OCI-LY3 (cell line): ENCODE measurements at regions not wholly inside any gene's neighbourhood (a gene's known extent, or its start where the extent isn't known, plus 50 kb on each side); places are given as distances from the start of the nearest gene placed in this dataset.

ENCODE experiments used
- H2AFZ ChIP-seq: fragments of 200-600, 300-600 bp; shearing (Covaris generic); 2 replicates; pipeline ENCODE4 v1.6.0; 2014; ENCODE audit warnings: antibody characterized with exemption, low read depth, low read length
- H3K27ac ChIP-seq: fragments of 200-600, 300-600 bp; sonication (generic); 2 replicates; pipeline ENCODE4 v1.5.1; 2014; ENCODE audit warnings: mild to moderate bottlenecking, low read length, moderate library complexity, mixed read lengths
- H3K27me3 ChIP-seq: fragments of 200-600, 300-600 bp; sonication (generic); 2 replicates; pipeline ENCODE4 v1.6.1; 2014; ENCODE audit warnings: low read depth, low read length, mixed read lengths
- H3K36me3 ChIP-seq: fragments of 200-600, 300-600 bp; sonication (generic); replicated peaks from 2 replicates; pipeline ENCODE3; 2014; ENCODE audit warnings: low read depth, low read length, mixed read lengths
- H3K4me1 ChIP-seq: fragments of 300-600, 200-600 bp; sonication (generic); 2 replicates; pipeline ENCODE4 v1.6.1; 2014; ENCODE audit warnings: low read length, mixed read lengths
- H3K4me2 ChIP-seq: fragments of 200-600, 300-600 bp; sonication (generic); 2 replicates; pipeline ENCODE4 v1.6.1; 2014; ENCODE audit warnings: low read length, mixed read lengths
- H3K4me3 ChIP-seq: fragments of 300-600, 200-600 bp; sonication (generic); 2 replicates; pipeline ENCODE4 v1.5.1; 2014; ENCODE audit warnings: antibody characterized with exemption, mild to moderate bottlenecking, low read length, moderate library complexity
- H3K79me2 ChIP-seq: fragments of 300-600, 200-600 bp; shearing (Covaris generic); 2 replicates; pipeline ENCODE4 v1.6.1; 2014; ENCODE audit warnings: mild to moderate bottlenecking, low read length, mixed read lengths
- H3K9ac ChIP-seq: fragments of 300-600, 200-600 bp; shearing (Covaris generic); 2 replicates; pipeline ENCODE4 v1.6.0; 2014; ENCODE audit warnings: mild to moderate bottlenecking, low read length, moderate library complexity
- H3K9me3 ChIP-seq: fragments of 200-600, 300-600 bp; shearing (Covaris generic); 2 replicates; pipeline ENCODE4 v1.6.1; 2014; ENCODE audit warnings: low read length, mixed read lengths; ENCODE audit not compliant: insufficient read depth
- H4K20me1 ChIP-seq: fragments of 200-600, 300-600 bp; sonication (generic); 2 replicates; pipeline ENCODE4 v1.6.1; 2016; ENCODE audit warnings: low read length, mixed read lengths; ENCODE audit not compliant: insufficient read depth
- CTCF ChIP-seq: fragments of 200-600, 300-600 bp; sonication (generic); IDR thresholded peaks from 2 replicates; pipeline ENCODE4 v1.5.1; 2014; ENCODE audit warnings: antibody characterized with exemption, low read length, low read depth
- EZH2phosphoT487 ChIP-seq: fragments of 200-600 bp; shearing (Covaris generic); IDR thresholded peaks from 2 replicates; pipeline ENCODE4 v1.6.1; 2018; ENCODE audit warnings: antibody characterized with exemption, mixed run types, low read depth

- Histone ChIP-seq H3K27me3 (peaks cover 29% of the 10 kb centered on the region), H4K20me1 (no peaks in the 10 kb centered on the region), H3K36me3 (no peaks in the 10 kb centered on the region), H2AFZ (no peak overlapping the region), H3K79me2 (no peaks in the 10 kb centered on the region), H3K4me3 (no peak overlapping the region), H3K4me2 (no peak overlapping the region), H3K4me1 (no peaks in the 10 kb centered on the region), H3K9ac (no peak overlapping the region), H3K27ac (no peak overlapping the region), H3K9me3 (no peaks in the 10 kb centered on the region)
- TF ChIP-seq EZH2phosphoT487 (no peak), CTCF (peak; percentile 39)
Observed at GRCh38 chr2:16487686-16488085, 177.9 kb downstream of the CYRIA start.

GRCh38 chr2:16485251-16485650 is 180.4 kb downstream of the CYRIA start:
- no peak overlapping the region for H3K9ac ChIP-seq
- H2AFZ ChIP-seq, result no peak overlapping the region
- H3K4me1 ChIP-seq, result no peaks in the 10 kb centered on the region
- peaks cover 22% of the 10 kb centered on the region for H3K27me3 ChIP-seq
- H3K4me2 ChIP-seq, result no peak overlapping the region
- H3K9me3 ChIP-seq, result no peaks in the 10 kb centered on the region
- no peaks in the 10 kb centered on the region for H3K79me2 ChIP-seq
- H3K36me3 ChIP-seq, result no peaks in the 10 kb centered on the region
- TF ChIP-seq EZH2phosphoT487, result no peak
- TF ChIP-seq CTCF, result no peak
- no peak overlapping the region for H3K4me3 ChIP-seq
- no peak overlapping the region for H3K27ac ChIP-seq
- H4K20me1 ChIP-seq, result no peaks in the 10 kb centered on the region

- Histone ChIP-seq H3K79me2 (no peaks in the 10 kb centered on the region), H3K9me3 (no peaks in the 10 kb centered on the region), H3K4me1 (no peaks in the 10 kb centered on the region), H4K20me1 (no peaks in the 10 kb centered on the region), H3K27me3 (peaks cover 43% of the 10 kb centered on the region), H2AFZ (no peak overlapping the region), H3K9ac (no peak overlapping the region), H3K4me2 (no peak overlapping the region), H3K27ac (no peak overlapping the region), H3K4me3 (no peak overlapping the region), H3K36me3 (no peaks in the 10 kb centered on the region)
- TF ChIP-seq EZH2phosphoT487 (no peak), CTCF (no peak)
Observed at GRCh38 chr2:16482460-16482859, 183.2 kb downstream of the CYRIA start.

GRCh38 chr2:16481351-16481750 is 184.3 kb downstream of the CYRIA start:
- Histone ChIP-seq H3K9me3 (no peaks in the 10 kb centered on the region), H3K27me3 (peaks cover 41% of the 10 kb centered on the region), H3K4me2 (no peak overlapping the region), H3K9ac (no peak overlapping the region), H3K27ac (no peak overlapping the region), H3K4me1 (no peaks in the 10 kb centered on the region), H3K4me3 (no peak overlapping the region), H3K79me2 (no peaks in the 10 kb centered on the region), H4K20me1 (no peaks in the 10 kb centered on the region), H3K36me3 (no peaks in the 10 kb centered on the region), H2AFZ (no peak overlapping the region)
- TF ChIP-seq CTCF, result no peak
- TF ChIP-seq EZH2phosphoT487, result no peak
